IPS-NIHi11 (cell line): ENCODE measurements at regions not wholly inside any gene's neighbourhood (a gene's known extent, or its start where the extent isn't known, plus 50 kb on each side); places are given as distances from the start of the nearest gene placed in this dataset.
"Not testable (repeated sequence)": the region's sequence is repeated elsewhere in the genome, so short reads cannot be mapped to it uniquely, and the experiment has no call there.

Experiments used
- DNase-seq: peaks from one replicate; pipeline ENCODE4 v3.0.0; 2012; ENCODE audit warnings: mixed read lengths, low spot score

DNA sequence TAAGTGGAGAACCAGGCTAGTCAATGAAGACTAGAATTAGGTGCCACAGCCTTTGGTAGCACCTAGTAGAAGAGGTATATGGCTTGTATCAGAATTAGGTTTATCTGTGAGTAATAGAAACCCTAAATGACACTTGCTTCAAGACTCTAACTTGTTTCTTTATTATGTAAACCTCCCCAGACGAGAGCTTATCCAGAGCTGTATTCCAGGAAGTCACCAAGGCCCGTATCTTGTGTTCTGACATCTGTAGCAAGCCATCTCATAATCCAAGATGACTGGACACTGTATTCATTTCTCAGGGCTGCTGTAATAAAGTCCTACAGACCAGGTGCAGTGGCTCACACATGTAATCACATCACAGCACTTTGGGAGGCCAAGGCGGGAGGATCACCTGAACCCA lies 56.7 kb upstream of the PPP1R12A start:
- no peak for DNase-seq

DNA sequence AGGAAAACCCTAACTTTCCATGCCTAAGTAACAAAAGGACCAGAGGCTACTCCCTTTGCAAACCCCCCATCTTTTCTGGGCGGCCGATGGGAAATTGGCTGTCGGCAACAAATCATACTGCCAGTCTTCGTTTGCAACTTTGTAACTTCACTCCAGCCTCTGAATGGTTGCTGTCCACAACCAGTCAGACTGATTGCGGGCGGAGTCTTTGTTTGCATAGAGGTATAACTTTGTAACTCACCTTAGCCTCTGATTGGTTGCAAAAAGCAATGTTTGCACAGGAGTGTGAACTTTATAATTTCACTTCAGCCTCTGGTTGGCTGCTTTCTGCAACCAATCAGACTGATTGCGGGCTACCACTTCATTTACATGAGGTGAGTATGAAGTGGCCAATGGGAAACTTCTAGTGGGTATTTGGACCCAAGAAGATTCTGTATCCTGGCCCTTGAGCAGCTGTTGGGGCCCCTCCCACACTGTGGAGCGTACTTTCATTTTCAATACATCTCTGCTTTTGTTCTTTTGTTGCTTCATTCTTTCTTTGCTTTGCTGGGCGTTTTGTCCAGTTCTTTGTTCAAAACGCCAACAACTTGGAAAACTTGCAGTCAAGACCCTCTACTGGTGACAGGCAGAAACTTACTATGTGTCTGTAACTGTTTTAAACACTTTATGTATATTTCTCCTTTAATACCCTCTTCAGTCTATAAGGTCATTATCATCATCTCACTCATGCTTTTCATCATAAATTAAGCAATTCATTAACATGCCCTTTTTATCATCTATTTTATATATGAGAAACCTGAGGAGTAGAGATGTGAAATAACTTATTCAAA lies 55.8 kb upstream of the PPP1R12A start:
- DNase-seq = not testable (repeated sequence)

DNA sequence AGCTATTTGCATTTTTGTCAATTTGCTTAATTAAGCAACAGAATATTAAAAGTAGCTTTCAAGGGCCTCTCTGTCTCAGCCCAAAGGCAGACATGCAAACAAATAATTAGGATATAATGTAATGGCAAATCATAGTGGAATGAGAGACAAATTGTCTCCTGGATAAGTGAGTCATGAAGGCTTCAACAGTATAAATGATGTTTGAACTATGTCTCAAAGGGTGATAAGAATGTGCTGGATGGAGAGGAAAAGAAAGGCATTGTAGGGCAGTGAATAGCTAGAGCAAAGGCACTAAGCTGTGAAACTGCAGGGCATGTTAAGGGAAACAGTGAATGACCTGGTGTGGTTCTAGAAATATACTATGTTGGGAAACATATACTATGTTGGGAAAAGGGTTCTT lies 53.5 kb upstream of the PPP1R12A start:
- no peak for DNase-seq

DNA sequence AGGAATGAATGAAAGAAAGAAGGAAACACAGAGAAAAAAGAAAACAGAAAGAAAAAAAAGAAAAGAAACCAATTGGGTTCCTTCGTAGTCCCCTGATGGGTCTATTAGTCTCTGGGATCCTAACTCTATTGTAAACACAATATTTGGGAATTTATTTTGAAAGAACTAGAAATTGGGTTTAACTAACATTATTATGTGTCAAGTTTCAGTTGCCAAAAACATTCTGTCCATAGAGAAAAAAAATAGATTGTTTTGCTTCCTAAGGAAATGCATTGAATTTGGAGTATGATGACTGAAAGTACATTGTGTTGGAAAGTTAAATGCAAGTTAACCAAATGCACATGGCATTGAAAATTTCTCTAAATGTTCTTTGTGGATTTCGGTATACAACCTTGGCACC lies 52.8 kb upstream of the PPP1R12A start:
- DNase-seq = no peak
